Fibroblast of lung (primary cell): ENCODE measurements at regions not wholly inside any gene's neighbourhood (a gene's known extent, or its start where the extent isn't known, plus 50 kb on each side); places are given as distances from the start of the nearest gene placed in this dataset.

Experiments
- DNase-seq, 2 donors: peaks; one replicate each; pipeline versions ENCODE4 v3.0.0 to v3.0.0-alpha.2; 2010; ENCODE audit warnings: low read depth in 2 of 2
- H2AFZ ChIP-seq: 2 replicates; pipeline ENCODE4 v1.5.1; 2012; ENCODE audit warnings: low read length, control low read depth, inconsistent platforms
- H3K27ac ChIP-seq: 2 replicates; pipeline ENCODE4 v1.5.1; 2011; ENCODE audit warnings: low read length, control low read depth; ENCODE audit not compliant: insufficient read depth
- H3K27me3 ChIP-seq: 2 replicates; pipeline ENCODE4 v1.5.1; 2011; ENCODE audit warnings: mild to moderate bottlenecking, low read length; ENCODE audit not compliant: control insufficient read depth, insufficient read depth
- H3K36me3 ChIP-seq: 2 replicates; pipeline ENCODE4 v1.5.1; 2011; ENCODE audit warnings: low read length; ENCODE audit not compliant: control insufficient read depth, insufficient read depth
- H3K4me1 ChIP-seq: 2 replicates; pipeline ENCODE4 v1.5.1; 2011; ENCODE audit warnings: low read length; ENCODE audit not compliant: control insufficient read depth, insufficient read depth; ENCODE audit errors: extremely low read depth
- H3K4me2 ChIP-seq: 2 replicates; pipeline ENCODE4 v1.5.1; 2011; ENCODE audit warnings: low read length, control low read depth; ENCODE audit not compliant: insufficient read depth; ENCODE audit errors: extremely low read depth
- H3K4me3 ChIP-seq, 4 experiments: fragments of 200-600 bp in 1 of 4; sonication (generic) in 1 of 4; replicated peaks in 1 of 4; 2 replicates each; pipeline ENCODE4 v1.5.1; 2011 to 2016; ENCODE audit warnings: low read length in 4 of 4, low read depth in 3 of 4, mild to moderate bottlenecking in 3 of 4, control low read depth in 2 of 4, inconsistent platforms in 1 of 4, mixed read lengths in 1 of 4; ENCODE audit not compliant: insufficient read depth in 1 of 4; ENCODE audit errors: control extremely low read depth in 1 of 4
- H3K79me2 ChIP-seq: 2 replicates; pipeline ENCODE4 v1.5.1; 2012; ENCODE audit warnings: mild to moderate bottlenecking, low read length, inconsistent platforms; ENCODE audit not compliant: control insufficient read depth, insufficient read depth
- H3K9ac ChIP-seq: 2 replicates; pipeline ENCODE4 v1.5.1; 2011; ENCODE audit warnings: mild to moderate bottlenecking, low read length, control low read depth; ENCODE audit not compliant: insufficient read depth
- H3K9me3 ChIP-seq: 2 replicates; pipeline ENCODE4 v1.5.1; 2012; ENCODE audit warnings: low read depth, low read length; ENCODE audit not compliant: control insufficient read depth, insufficient read depth
- H4K20me1 ChIP-seq: 2 replicates; pipeline ENCODE4 v1.5.1; 2011; ENCODE audit warnings: low read length; ENCODE audit not compliant: control insufficient read depth, insufficient read depth; ENCODE audit errors: extremely low read depth
- EZH2 ChIP-seq: IDR thresholded peaks from 2 replicates; pipeline ENCODE4 v1.5.1; 2012; ENCODE audit warnings: low read length, control low read depth, mild to moderate bottlenecking; ENCODE audit errors: missing control alignments
- TF ChIP-seq, protein P1 (sequence below), 2 donors: IDR thresholded peaks in 1 of 2; conservative IDR thresholded peaks in 1 of 2; 1 replicate in 1 of 2; 2 replicates in 1 of 2; pipeline ENCODE4 v1.5.1; 2011 to 2012; ENCODE audit warnings: low read length in 2 of 2, control low read depth in 1 of 2, inconsistent platforms in 1 of 2, low read depth in 1 of 2, mild to moderate bottlenecking in 1 of 2

DNA sequence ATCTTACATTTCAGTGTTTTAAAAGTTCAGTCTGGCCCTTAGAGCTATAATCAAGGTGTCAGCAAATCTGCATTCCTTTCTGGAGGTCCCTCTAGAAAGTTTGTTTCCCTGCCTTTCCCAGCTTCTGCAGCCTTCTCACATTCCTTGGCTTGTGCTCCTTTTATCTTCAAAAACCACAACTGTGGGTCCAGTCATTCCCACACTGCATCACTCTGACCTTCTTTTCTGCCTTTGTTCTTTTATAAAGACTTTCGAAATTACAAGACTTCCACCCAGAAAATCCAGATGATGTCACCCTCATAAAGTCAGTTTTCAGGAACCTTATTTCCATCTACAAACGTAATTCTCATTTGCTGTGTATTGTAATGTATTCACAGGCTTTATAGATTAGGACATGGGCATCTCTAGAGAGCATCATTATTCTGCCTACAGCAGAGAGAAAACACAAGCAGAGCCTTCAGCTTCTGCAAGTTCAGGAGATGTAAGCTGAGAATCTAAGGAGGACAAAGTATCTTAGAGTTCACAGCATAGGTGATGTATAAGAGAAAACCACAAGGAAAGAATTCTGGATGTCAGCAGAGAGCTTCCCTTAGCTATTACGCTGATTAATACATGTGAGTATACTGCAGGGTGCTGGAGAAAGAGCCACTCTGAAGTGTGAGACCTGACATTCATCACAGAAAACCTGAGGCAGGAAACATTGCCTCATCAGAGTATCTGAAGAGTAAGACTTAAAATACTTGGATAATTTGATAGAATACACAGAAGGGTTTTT, 1100.2 kb downstream of the CBLN2 start:
- Histone ChIP-seq H3K27ac (no peak overlapping the region), H3K9me3 (no peaks in the 10 kb centered on the region), H3K4me1 (no peaks in the 10 kb centered on the region), H2AFZ (no peak overlapping the region), H3K36me3 (no peaks in the 10 kb centered on the region), H3K4me2 (no peak overlapping the region), H3K4me3 (no peak overlapping the region), H3K79me2 (no peaks in the 10 kb centered on the region), H3K27me3 (no peaks in the 10 kb centered on the region), H3K9ac (no peak overlapping the region), H4K20me1 (no peaks in the 10 kb centered on the region)
- TF ChIP-seq, protein P1, sequence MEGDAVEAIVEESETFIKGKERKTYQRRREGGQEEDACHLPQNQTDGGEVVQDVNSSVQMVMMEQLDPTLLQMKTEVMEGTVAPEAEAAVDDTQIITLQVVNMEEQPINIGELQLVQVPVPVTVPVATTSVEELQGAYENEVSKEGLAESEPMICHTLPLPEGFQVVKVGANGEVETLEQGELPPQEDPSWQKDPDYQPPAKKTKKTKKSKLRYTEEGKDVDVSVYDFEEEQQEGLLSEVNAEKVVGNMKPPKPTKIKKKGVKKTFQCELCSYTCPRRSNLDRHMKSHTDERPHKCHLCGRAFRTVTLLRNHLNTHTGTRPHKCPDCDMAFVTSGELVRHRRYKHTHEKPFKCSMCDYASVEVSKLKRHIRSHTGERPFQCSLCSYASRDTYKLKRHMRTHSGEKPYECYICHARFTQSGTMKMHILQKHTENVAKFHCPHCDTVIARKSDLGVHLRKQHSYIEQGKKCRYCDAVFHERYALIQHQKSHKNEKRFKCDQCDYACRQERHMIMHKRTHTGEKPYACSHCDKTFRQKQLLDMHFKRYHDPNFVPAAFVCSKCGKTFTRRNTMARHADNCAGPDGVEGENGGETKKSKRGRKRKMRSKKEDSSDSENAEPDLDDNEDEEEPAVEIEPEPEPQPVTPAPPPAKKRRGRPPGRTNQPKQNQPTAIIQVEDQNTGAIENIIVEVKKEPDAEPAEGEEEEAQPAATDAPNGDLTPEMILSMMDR (conservative IDR thresholded peaks at IDR 0.05 in 1 of 2, IDR thresholded peaks at IDR 0.05 in 1 of 2; ENCODE audit: low read depth in 1 of 2, low read length in 2 of 2): no peak
- no peak for TF ChIP-seq EZH2
- peak; percentile 75 to 93 for DNase-seq

DNA sequence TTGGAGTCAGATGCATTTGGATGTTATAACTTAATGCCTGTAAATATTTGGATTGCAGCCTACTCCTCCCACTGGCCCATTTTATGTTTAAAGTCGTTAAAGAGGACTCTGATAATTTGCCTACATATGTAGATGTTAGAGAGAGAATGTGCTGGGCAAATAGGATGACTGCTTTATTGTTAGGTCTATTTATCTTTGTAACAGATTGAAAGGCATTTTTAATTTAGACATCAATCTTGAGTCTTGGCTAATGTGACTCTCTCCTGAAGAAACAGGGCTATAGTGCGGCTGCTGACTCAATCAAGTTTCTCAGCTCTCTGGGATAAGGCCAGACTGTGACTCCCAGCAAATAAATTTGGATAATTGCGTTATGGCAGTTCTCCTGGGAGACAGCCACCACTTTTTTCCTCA, 1101.4 kb downstream of the CBLN2 start:
- H3K79me2 ChIP-seq: no peaks in the 10 kb centered on the region
- no peaks in the 10 kb centered on the region for H3K9me3 ChIP-seq
- no peak overlapping the region for H3K4me2 ChIP-seq
- no peak for TF ChIP-seq EZH2
- TF ChIP-seq, protein P1 (conservative IDR thresholded peaks at IDR 0.05 in 1 of 2, IDR thresholded peaks at IDR 0.05 in 1 of 2; ENCODE audit: low read depth in 1 of 2, low read length in 2 of 2): no peak
- H3K4me3 ChIP-seq: no peak overlapping the region
- DNase-seq: peak; percentile 82 to 88
- no peaks in the 10 kb centered on the region for H3K36me3 ChIP-seq
- H3K27me3 ChIP-seq: no peaks in the 10 kb centered on the region
- no peak overlapping the region for H3K27ac ChIP-seq
- no peak overlapping the region for H2AFZ ChIP-seq
- no peak overlapping the region for H3K9ac ChIP-seq
- H3K4me1 ChIP-seq: no peaks in the 10 kb centered on the region
- no peaks in the 10 kb centered on the region for H4K20me1 ChIP-seq

DNA sequence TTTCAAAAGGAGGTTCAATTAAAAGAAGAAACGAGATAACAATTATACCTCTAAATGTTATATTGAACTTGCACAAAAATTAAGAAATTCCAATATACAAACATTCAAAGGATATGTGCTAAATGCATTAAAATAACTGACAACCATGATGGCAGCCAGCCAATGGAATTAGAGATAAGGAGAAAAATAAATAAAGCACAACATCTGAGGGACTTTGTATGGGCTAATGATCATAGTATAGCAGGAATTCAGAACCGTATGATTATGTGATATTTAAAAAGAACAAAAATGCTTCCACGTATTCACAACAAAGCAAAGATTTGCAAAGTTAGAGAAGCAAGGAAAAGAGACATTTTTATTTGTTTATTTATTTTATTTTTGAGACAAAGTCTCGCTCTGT, 1103.0 kb downstream of the CBLN2 start:
- Histone ChIP-seq H4K20me1 (no peaks in the 10 kb centered on the region), H3K27ac (no peak overlapping the region), H3K9me3 (no peaks in the 10 kb centered on the region), H3K79me2 (no peaks in the 10 kb centered on the region), H3K4me2 (no peak overlapping the region), H2AFZ (no peak overlapping the region), H3K4me1 (no peaks in the 10 kb centered on the region), H3K9ac (no peak overlapping the region), H3K4me3 (no peak overlapping the region), H3K36me3 (no peaks in the 10 kb centered on the region), H3K27me3 (no peaks in the 10 kb centered on the region)
- DNase-seq: no peak
- no peak for TF ChIP-seq EZH2
- TF ChIP-seq, protein P1 (conservative IDR thresholded peaks at IDR 0.05 in 1 of 2, IDR thresholded peaks at IDR 0.05 in 1 of 2; ENCODE audit: low read depth in 1 of 2, low read length in 2 of 2): no peak
